GM21737 (cell line): ENCODE measurements at regions not wholly inside any gene's neighbourhood (a gene's known extent, or its start where the extent isn't known, plus 50 kb on each side); places are given as distances from the start of the nearest gene placed in this dataset.

Experiments
- ATAC-seq: cut with Tn5 transposase; IDR thresholded peaks from one replicate; pipeline ENCODE4 v1.9.1; 2021; ENCODE audit warnings: mild to moderate bottlenecking, moderate library complexity; ENCODE audit not compliant: unreplicated experiment

GRCh38 chr13:61040181-61040580 is 375.5 kb downstream of the PCDH20 start:
- no peak for ATAC-seq

DNA sequence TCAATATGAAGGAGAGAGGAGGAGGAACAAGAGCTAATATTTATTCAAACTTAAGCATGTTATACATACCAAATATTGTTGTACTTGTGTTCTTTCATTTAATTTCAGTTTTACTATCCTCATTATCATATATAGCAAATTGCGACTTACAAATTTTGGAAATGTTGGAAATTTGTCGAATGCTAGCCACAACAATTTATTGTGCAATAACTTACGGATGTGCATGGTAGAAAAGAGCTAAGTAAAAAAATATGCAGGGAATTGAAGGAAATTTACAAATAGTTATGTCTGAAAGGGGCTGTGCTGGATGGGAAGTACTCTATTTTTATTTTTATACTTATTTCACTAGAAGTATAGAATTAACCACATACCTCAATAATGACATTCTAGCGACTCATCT is 376.3 kb downstream of the PCDH20 start:
- ATAC-seq, result no peak

DNA sequence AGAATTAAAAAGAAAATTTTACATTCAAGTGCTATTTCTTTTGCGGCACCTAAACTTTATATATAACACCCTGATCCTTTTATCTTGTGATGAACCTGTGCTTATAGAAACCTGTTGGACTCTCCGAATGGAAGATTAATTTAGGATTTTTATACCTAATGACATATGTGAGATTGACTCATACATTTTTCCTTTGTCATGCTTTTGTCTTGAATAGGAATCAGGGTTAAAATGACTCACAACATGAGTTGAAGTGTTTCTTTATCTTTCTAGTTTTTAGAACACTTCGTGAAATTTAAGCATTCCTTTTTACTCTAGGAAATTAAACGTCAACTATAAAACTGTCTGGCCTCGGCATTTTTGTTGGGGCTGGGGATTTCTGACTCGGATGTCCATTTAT is 378.9 kb downstream of the PCDH20 start:
- ATAC-seq, result no peak

GRCh38 chr13:61030445-61030844 is 385.2 kb downstream of the PCDH20 start:
- ATAC-seq, result no peak

DNA sequence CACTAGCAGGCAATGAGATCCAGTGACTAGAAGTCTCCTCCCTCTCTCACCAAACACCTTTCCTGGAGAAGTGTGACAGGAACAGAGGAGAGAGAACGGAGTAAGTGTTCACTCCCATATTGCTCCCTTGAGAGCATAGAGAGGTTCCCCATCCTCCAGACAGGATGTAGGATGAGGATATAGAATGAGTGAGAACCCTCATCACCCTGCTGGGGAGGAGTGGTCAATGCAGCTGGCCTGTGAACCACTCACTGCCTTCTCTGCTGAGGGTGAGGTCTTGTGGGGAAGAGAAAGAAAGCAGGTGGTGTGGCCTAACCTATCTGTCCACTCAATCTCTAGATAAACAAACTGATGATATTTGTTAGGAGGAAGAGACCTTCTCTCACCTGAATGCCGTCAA is 386.6 kb downstream of the PCDH20 start:
- no peak for ATAC-seq

- ATAC-seq, result no peak
Observed at GRCh38 chr13:61024046-61024445, 391.6 kb downstream of the PCDH20 start.

DNA sequence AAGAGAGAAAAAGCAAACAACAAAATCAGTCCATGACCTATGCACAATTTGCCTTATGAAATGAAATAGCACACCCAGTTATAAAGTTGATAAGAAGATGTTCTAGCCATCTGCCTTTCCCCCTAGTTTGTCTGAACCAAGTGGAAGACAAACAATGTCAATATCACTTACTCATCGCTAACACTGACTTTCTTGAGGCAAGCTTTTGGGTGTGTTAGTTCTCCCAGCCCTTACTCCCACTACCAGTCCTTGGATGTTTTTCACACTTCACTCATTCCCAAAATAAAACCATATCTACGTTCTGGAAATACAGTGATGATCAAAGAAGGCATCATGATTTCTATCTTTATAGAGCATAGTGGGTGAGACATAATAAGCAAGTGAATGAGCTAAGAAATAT is 393.8 kb downstream of the PCDH20 start:
- no peak for ATAC-seq

DNA sequence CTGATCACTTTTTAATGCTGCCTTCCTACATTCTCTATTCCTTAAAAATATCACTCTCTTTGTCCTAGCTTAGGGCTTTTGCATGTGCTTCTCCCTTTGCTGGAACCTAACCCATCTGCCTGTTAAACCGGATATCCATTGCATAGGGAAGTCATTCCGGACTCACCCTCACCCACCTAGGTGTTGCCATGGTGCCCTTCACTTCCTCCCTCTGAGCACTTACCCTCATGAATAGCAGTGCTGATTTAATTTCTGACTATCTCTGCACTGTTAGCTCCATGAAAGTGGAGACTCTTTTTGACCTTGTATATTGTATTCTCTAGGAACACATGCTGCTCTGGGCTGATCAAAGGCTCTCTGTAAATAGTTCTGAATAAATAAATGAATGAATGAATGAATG is 401.9 kb downstream of the PCDH20 start:
- no peak for ATAC-seq

DNA sequence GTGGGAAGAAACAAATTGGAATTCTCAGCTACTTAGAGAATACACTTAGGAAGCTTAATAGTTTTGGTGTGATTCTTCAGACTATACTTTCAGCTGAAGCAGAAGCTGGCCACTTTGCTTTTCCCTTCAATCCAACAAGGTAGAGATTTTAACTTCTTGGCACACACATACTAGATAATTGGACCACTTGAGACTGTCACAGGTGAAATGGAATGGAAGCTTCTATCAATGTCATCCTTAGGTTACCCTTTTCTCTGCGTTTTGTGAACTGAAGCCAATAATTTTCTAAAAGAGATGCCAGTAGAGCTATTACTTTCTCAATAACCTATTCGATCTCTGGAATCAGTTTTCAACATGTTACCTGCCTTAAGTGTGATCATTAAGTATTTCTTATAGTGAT is 405.3 kb downstream of the PCDH20 start:
- ATAC-seq, result no peak

GRCh38 chr13:61002686-61003085 is 413.0 kb downstream of the PCDH20 start:
- ATAC-seq, result no peak

GRCh38 chr13:60990032-60990733 is 425.5 kb downstream of the PCDH20 start:
- ATAC-seq, result no peak

DNA sequence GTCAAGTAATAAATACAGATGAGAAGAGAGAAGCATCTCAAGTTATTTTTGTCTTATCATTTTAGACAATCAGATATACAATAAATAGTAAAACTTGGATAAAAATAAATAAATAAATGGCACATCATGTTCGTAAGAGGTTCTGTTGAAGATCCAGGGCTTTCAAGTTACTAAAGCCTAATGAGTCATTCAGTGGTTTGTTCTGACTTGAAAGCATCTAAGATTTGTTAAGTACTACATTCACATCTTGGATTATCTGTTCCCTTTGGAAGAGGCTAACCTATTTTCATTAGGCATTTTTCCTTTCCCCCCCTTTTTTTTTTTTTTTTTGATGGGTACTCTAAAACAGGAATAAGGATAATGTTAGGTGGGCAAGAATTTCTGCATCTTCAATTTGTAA is 429.3 kb downstream of the PCDH20 start:
- ATAC-seq, result no peak

DNA sequence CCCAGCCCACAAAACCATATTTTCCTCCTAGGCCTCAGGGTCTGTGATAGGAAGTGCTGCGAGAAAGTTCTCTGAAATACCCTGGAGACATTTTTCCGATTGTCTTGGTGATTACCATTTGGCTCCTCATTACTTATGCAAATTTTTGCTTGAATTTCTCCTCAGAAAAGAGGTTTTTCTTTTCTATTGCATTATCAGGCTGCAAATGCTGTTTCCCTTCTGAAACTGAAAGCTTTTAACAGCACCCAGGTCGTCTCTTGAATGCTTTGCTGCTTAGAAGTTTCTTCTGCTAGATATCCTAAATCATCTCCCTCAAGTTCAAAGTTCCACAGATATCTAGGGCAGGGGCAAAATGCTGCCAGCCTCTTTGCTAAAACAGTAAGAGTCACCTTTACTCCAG is 434.2 kb downstream of the PCDH20 start:
- ATAC-seq, result no peak

DNA sequence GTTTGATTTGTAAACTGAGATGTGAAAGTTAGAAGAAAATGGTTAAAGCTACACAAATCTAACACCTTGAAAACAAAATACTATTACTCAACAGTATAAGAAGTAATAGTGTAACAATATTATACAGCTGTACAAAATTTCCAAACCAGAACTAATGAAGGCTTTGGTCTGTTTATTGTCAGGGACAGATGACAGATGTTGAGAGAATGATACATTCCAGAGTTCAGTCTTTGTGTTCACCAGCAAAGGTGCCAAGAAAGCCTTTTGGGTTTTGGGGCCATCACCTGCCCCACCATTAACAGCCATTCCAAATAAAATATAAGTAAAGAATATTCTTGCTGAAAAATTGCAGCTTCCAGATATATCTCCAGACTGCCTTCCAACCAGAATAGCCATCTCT is 439.3 kb downstream of the PCDH20 start:
- ATAC-seq, result no peak

DNA sequence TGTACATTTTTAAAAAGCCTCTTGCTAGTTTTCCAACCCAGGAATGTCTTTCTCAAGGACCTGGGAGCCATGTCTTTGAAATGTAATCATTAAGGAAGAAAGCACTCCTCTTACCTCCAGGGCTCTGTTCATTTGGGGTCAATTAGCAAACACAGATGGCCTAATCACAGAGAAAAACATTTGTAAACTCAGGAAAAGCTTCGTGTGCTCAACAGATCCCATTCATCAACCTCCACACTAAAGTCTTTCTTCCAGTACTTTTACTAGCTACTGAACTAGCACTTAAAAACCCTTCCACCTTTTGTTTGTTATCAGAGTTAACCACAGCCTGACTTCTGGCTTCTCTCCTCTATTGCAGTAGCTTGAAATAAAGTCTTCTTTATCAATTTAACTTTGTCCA is 441.4 kb downstream of the PCDH20 start:
- ATAC-seq, result no peak

DNA sequence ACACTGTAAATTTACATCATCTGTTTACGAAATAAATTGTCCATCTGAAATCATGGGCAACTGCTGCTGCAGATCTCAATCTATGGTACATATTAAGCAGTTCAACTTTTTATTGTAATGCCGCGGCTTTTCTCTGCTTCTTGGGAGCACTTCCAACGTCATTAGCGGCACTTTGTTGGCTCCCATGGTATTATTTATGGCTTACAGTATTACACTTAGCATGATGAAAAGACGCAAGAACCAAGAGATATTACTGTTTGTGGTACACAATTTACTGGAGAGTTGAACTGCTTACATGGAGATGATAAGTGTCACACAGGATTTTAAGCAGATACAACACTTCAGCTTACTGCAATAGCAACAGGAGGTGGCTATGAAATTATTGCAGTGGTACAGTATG is 442.1 kb downstream of the PCDH20 start:
- no peak for ATAC-seq

DNA sequence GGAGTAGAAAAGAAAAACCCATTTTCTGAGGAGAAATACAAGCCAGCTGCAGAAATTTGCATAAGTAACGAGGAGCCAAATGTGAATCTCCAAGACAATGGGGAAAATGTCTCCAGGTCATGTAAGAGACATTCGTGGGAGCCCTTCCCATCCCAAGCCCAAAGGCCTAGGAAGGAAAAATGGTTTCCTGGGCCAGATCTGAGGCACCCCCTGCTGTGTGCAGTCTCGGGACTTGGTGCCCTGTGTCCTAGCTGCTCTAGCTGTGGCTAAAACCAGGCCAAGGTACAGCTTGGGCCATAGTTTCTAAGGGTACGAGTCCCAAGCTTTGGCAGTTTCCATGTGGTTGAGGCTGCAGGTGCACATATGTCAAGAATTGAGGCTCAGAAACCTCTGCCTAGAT is 444.9 kb downstream of the PCDH20 start:
- no peak for ATAC-seq

- no peak for ATAC-seq
Observed at GRCh38 chr13:60969656-60970055, 446.0 kb downstream of the PCDH20 start.

DNA sequence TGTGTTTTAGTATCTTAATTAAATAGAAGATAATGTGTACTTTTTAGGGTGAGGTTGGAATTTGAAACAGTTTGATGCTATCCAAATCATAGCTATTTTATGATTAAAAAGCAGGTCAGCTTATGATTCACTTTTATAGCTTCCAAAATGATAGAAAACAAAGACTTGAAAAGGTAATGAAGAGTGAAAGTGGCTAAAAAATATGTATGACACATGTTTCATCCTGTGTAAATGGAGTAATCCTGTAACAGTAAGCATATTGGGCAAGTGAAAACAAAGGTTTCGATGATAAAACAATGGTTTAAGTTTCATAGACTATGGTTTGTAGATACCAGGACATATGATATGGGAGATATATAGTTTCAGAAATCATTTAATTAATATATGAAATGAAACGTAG is 456.2 kb downstream of the PCDH20 start:
- no peak for ATAC-seq

DNA sequence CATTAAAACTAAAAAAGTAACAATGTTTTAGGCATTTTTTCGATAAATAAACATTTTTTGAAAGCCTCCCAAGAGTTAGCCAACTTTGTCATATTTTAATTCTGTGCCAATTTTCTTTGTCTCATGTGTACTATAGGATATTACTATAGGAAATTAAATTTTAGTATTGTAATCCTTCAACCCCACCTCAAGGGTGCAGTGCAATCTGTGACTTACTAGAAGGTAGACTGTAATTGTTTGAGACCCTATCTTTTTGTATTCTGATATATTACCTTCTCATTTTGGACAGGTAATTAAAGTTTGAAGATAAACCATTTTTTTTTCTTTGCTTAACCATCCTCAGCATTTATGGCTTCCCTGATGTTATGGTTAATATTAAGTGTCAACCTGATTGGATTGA is 457.8 kb downstream of the PCDH20 start:
- no peak for ATAC-seq

GRCh38 chr13:60945396-60945795 is 470.3 kb downstream of the PCDH20 start:
- ATAC-seq, result no peak

DNA sequence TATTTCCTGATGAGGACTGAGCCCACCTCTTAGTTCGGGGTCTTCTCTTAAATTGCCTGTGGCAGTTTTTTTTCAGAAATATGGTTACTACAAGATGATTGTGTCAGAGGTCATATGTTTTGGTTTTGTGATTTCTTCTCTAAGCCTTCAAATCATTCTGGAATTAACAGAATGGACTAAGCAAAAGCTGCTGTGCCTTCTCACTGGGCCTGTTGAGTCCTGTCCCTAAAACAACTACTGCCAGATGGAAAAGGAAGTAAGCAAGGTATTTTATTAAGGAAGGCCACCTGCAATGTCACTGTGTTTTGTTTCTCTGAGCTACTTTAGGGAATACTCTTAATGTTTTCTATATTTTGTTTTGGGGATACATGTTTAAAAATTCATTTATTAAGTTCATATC is 470.8 kb downstream of the PCDH20 start:
- no peak for ATAC-seq

DNA sequence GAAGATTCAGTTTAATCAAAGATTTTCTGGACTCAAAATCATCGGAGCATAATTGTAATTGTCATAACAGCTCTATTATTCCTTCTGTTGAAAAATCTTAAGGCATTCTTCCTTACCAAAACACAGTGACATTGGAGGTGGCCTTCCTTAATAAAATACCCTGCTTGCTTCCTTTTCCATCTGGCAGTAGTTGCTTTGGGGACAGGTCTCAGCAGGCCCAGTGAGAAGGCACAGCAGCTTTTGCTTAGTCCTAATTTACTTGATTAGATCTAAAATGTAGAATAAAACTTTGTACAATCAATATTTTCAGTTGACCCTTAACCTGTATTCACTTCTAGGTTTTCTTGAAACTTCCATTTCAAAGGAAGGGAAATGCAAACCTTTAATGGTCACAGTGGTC is 471.6 kb downstream of the PCDH20 start:
- ATAC-seq, result no peak
